ENCODE measurements at regions not wholly inside any gene's neighbourhood (a gene's known extent, or its start where the extent isn't known, plus 50 kb on each side); places are given as distances from the start of the nearest gene placed in this dataset.

- no peak overlapping the region for H3K4me3 ChIP-seq
- DNase-seq (ENCODE audit: extremely low spot score in 2 of 2): no peak
- H3K27ac ChIP-seq: no peak overlapping the region
- TF ChIP-seq POLR2AphosphoS5 (IDR thresholded peaks at IDR 0.05; ENCODE audit: insufficient read depth in 1 of 2, low read depth in 1 of 2): no peak
- TF ChIP-seq CTCF (IDR thresholded peaks at IDR 0.05): no peak
- no peak for TF ChIP-seq POLR2A (IDR thresholded peaks at IDR 0.05)
- H3K27me3 ChIP-seq: no peaks in the 10 kb centered on the region
- H3K9me3 ChIP-seq: no peaks in the 10 kb centered on the region
- no peaks in the 10 kb centered on the region for H3K4me1 ChIP-seq
- no peaks in the 10 kb centered on the region for H3K36me3 ChIP-seq
- intact Hi-C loops (cut with DNase I): no loop called here
Observed at GRCh38 chr14:58872061-58872460, 234.3 kb downstream of the DACT1 start.

- H3K27ac ChIP-seq: no peak overlapping the region
- no peaks in the 10 kb centered on the region for H3K27me3 ChIP-seq
- H3K4me3 ChIP-seq: no peak overlapping the region
- no peak for DNase-seq (ENCODE audit: extremely low spot score in 2 of 2)
- intact Hi-C loops (cut with DNase I): no loop called here
- H3K9me3 ChIP-seq: no peaks in the 10 kb centered on the region
- no peaks in the 10 kb centered on the region for H3K4me1 ChIP-seq
- no peaks in the 10 kb centered on the region for H3K36me3 ChIP-seq
- TF ChIP-seq CTCF (IDR thresholded peaks at IDR 0.05) (no peak), POLR2A (IDR thresholded peaks at IDR 0.05) (no peak), POLR2AphosphoS5 (IDR thresholded peaks at IDR 0.05; ENCODE audit: insufficient read depth in 1 of 2, low read depth in 1 of 2) (no peak)
Observed at GRCh38 chr14:58873228-58873953, 235.6 kb downstream of the DACT1 start.

- Histone ChIP-seq H3K27me3 (no peaks in the 10 kb centered on the region), H3K27ac (no peak overlapping the region), H3K4me3 (no peak overlapping the region), H3K4me1 (no peaks in the 10 kb centered on the region), H3K9me3 (no peaks in the 10 kb centered on the region), H3K36me3 (no peaks in the 10 kb centered on the region)
- DNase-seq (ENCODE audit: extremely low spot score in 2 of 2): no peak
- intact Hi-C loops (cut with DNase I): no loop called here
- no peak for TF ChIP-seq POLR2A (IDR thresholded peaks at IDR 0.05)
- no peak for TF ChIP-seq POLR2AphosphoS5 (IDR thresholded peaks at IDR 0.05; ENCODE audit: insufficient read depth in 1 of 2, low read depth in 1 of 2)
- no peak for TF ChIP-seq CTCF (IDR thresholded peaks at IDR 0.05)
Observed at GRCh38 chr14:58875613-58876012, 237.9 kb downstream of the DACT1 start.

GRCh38 chr14:58876608-58877007, 238.8 kb downstream of the DACT1 start:
- Histone ChIP-seq H3K36me3 (no peaks in the 10 kb centered on the region), H3K4me1 (no peaks in the 10 kb centered on the region), H3K27me3 (no peaks in the 10 kb centered on the region), H3K9me3 (no peaks in the 10 kb centered on the region), H3K4me3 (no peak overlapping the region), H3K27ac (no peak overlapping the region)
- DNase-seq (ENCODE audit: extremely low spot score in 2 of 2): no peak
- TF ChIP-seq POLR2AphosphoS5 (IDR thresholded peaks at IDR 0.05; ENCODE audit: insufficient read depth in 1 of 2, low read depth in 1 of 2): no peak
- TF ChIP-seq POLR2A (IDR thresholded peaks at IDR 0.05): no peak
- TF ChIP-seq CTCF (IDR thresholded peaks at IDR 0.05): no peak
- intact Hi-C loops (cut with DNase I): no loop called here

- intact Hi-C loops (cut with DNase I): no loop called here
- DNase-seq (ENCODE audit: extremely low spot score in 2 of 2): no peak
Observed at GRCh38 chr14:58878439-58879139, 240.8 kb downstream of the DACT1 start.

More at GRCh38 chr14:58878439-58879139, 240.8 kb downstream of the DACT1 start:
- TF ChIP-seq POLR2A (IDR thresholded peaks at IDR 0.05) (no peak), POLR2AphosphoS5 (IDR thresholded peaks at IDR 0.05; ENCODE audit: insufficient read depth in 1 of 2, low read depth in 1 of 2) (no peak), CTCF (IDR thresholded peaks at IDR 0.05) (no peak)
- Histone ChIP-seq H3K9me3 (no peaks in the 10 kb centered on the region), H3K4me3 (no peak overlapping the region), H3K4me1 (no peaks in the 10 kb centered on the region), H3K27ac (no peak overlapping the region), H3K36me3 (no peaks in the 10 kb centered on the region), H3K27me3 (no peaks in the 10 kb centered on the region)

Data from vagina (tissue), 2 donors.